Psoas muscle (tissue), 7 donors: ENCODE measurements at regions not wholly inside any gene's neighbourhood (a gene's known extent, or its start where the extent isn't known, plus 50 kb on each side); places are given as distances from the start of the nearest gene placed in this dataset.
"Not testable (repeated sequence)": the region's sequence is repeated elsewhere in the genome, so short reads cannot be mapped to it uniquely, and the experiment has no call there.

Experiments used
- ATAC-seq, 4 donors: fragments of 200-7000 bp; cut with Tn5 transposase; one replicate each; pipeline ENCODE4 v1.9.1; 2020; ENCODE audit warnings: moderate library complexity in 3 of 4, mild to moderate bottlenecking in 2 of 4
- DNase-seq, 2 donors: peaks; one replicate each; pipeline ENCODE4 v3.0.0-alpha.2; 2020
- H3K27ac ChIP-seq: fragments of 200-600 bp; one replicate; pipeline ENCODE4 v1.8.0; 2022
- H3K27me3 ChIP-seq, 3 donors: fragments of 200-600 bp in 1 of 3; one replicate each; pipeline versions ENCODE4 v1.6.1 to v1.8.0; 2013 to 2022; ENCODE audit warnings: low read length in 2 of 3, mild to moderate bottlenecking in 2 of 3, moderate library complexity in 1 of 3; ENCODE audit not compliant: insufficient read depth in 3 of 3
- H3K36me3 ChIP-seq, 2 donors: fragments of 200-600 bp in 1 of 2; one replicate each; pipeline versions ENCODE4 v1.6.1 to v1.8.0; 2013 to 2022; ENCODE audit warnings: low read depth in 1 of 2, mild to moderate bottlenecking in 1 of 2, moderate library complexity in 1 of 2; ENCODE audit not compliant: insufficient read depth in 1 of 2
- H3K4me1 ChIP-seq: fragments of 200-600 bp; one replicate; pipeline ENCODE4 v1.8.0; 2022
- H3K4me3 ChIP-seq: fragments of 200-600 bp; one replicate; pipeline ENCODE4 v1.8.0; 2022; ENCODE audit warnings: mild to moderate bottlenecking
- H3K9me3 ChIP-seq: fragments of 200-600 bp; one replicate; pipeline ENCODE4 v1.8.0; 2022
- WGBS, 3 donors: extraction: QIAGEN DNeasy Blood & Tissue Kit; methylation state at CpG; one replicate each; pipeline versions ENCODE4 v1.1.6 to v1.1.7; 2013; 5-methylcytosine and 5-hydroxymethylcytosine counted together
- intact Hi-C, 2 donors: fragments of 100-400 bp; cut with DNase I; formaldehyde crosslinking; loops; one replicate each; pipeline versions ENCODE4 v1.11.0 to v1.14.2; 2022
- TF ChIP-seq, protein P1 (sequence below): fragments of 200-600 bp; IDR thresholded peaks from one replicate; pipeline ENCODE4 v1.8.0; 2022; ENCODE audit warnings: antibody characterized with exemption
- donor health status: healthy with polysubstance abuse.
- donor health status: DM: no; HTN: no; CAD: no; lungs with moderate emphysema.
- donor health status: Bipolar disorder and iron deficiency.
- donor health status: healthy.
- donor health status: DM: yes; HTN: yes; CAD: no.
- donor health status: DM: no; HTN: no; CAD: no.
- donor health status: DM: yes; HTN: yes; CAD: no.

DNA sequence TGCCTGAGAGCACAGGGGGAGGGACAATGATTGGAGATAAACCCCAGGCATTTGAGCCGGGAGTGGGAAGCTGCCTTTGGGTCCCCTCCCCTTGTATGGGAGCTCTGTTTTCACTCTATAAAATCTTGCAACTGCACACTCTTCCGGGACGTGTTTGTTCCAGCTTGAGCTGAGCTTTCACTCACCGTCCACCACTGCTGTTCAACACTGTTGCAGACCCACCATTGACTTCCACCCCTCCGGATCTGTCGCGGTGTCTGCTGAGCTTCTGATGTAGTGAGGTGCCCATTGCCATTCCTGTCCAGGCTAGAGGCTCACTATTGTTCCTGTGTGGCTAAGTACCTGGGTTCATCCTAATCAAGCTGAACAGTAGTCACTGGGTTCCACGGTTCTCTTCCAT is 231.6 kb upstream of the CWC22 start:
- DNase-seq (no peak), ATAC-seq (no peak)
- intact Hi-C loops: no loop called here
- Histone ChIP-seq H3K27ac (no peak overlapping the region), H3K4me3 (no peak overlapping the region), H3K27me3 (no peaks in the 10 kb centered on the region), H3K4me1 (no peaks in the 10 kb centered on the region), H3K36me3 (no peaks in the 10 kb centered on the region), H3K9me3 (no peaks in the 10 kb centered on the region)
- TF ChIP-seq, protein P1, sequence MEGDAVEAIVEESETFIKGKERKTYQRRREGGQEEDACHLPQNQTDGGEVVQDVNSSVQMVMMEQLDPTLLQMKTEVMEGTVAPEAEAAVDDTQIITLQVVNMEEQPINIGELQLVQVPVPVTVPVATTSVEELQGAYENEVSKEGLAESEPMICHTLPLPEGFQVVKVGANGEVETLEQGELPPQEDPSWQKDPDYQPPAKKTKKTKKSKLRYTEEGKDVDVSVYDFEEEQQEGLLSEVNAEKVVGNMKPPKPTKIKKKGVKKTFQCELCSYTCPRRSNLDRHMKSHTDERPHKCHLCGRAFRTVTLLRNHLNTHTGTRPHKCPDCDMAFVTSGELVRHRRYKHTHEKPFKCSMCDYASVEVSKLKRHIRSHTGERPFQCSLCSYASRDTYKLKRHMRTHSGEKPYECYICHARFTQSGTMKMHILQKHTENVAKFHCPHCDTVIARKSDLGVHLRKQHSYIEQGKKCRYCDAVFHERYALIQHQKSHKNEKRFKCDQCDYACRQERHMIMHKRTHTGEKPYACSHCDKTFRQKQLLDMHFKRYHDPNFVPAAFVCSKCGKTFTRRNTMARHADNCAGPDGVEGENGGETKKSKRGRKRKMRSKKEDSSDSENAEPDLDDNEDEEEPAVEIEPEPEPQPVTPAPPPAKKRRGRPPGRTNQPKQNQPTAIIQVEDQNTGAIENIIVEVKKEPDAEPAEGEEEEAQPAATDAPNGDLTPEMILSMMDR: no peak
- 91 to 95% (median 93%) methylated on average over 8 of the region's 8 CpGs for WGBS, 3 donors

DNA sequence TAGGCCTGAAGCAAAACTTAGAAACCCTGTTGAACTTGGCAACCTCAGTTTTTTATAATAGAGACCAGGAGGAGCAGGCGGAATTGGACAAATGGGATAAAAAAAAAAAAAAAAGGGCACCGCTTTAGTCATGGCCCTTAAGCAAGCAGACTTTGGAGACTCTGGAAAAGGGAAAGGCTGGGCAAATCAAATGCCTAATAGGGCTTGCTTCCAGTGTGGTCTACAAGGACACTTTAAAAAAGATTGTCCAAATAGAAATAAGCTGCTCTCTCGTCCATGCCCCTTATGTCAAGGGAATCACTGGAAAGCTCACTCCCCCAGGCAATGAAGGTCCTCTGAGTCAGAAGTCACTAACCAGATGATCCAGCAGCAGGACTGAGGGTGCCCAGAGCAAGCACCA is 229.0 kb upstream of the CWC22 start:
- H3K4me3 ChIP-seq, DNase-seq, H3K4me1 ChIP-seq, H3K9me3 ChIP-seq, H3K36me3 ChIP-seq, H3K27me3 ChIP-seq, intact Hi-C loops, ATAC-seq, H3K27ac ChIP-seq: not testable (repeated sequence)
- WGBS, 3 donors: 60 to 69% (median 67%) methylated on average over 3 of the region's 3 CpGs

DNA sequence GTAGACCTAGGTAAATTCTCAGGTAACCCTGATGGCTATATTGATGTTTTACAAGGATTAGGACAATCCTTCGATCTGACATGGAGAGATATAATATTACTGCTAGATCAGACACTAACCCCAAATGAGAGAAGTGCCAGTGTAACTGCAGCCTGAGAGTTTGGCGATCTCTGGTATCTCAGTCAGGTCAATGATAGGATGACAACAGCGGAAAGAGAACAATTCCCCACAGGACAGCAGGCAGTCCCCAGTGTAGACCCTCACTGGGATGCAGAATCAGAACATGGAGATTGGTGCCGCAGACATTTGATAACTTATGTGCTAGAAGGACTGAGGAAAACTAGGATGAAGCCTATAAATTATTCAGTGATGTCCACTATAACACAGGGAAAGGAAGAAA is 228.4 kb upstream of the CWC22 start:
- intact Hi-C loops, H3K27me3 ChIP-seq, H3K27ac ChIP-seq, DNase-seq, H3K36me3 ChIP-seq, H3K4me3 ChIP-seq, ATAC-seq, H3K9me3 ChIP-seq, H3K4me1 ChIP-seq: not testable (repeated sequence)
- WGBS, 3 donors: 88 to 93% (median 92%) methylated on average over 4 of the region's 4 CpGs

DNA sequence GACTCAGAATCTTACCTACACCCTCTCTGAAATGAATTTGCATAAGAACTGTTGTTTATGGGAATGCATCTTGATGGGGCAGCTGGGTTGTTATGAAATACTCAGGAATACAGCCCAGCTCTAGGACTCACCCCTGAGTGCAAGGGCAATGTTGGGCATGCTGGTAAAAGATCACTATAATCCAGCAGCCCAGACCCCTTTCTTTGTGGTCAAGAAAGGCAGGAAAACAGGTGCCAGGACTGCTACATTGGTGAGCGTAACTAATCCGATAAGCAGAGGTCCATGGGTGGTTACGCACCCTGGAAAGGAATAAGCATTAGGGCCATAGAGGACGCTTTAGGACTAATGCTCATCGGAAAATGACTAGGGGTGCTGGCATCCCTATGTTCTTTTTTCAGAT is 227.9 kb upstream of the CWC22 start:
- DNase-seq, H3K27me3 ChIP-seq, H3K36me3 ChIP-seq, ATAC-seq, H3K4me3 ChIP-seq, intact Hi-C loops, H3K27ac ChIP-seq, H3K9me3 ChIP-seq, H3K4me1 ChIP-seq: not testable (repeated sequence)
- 84 to 93% (median 87%) methylated on average over 5 of the region's 5 CpGs for WGBS, 3 donors

DNA sequence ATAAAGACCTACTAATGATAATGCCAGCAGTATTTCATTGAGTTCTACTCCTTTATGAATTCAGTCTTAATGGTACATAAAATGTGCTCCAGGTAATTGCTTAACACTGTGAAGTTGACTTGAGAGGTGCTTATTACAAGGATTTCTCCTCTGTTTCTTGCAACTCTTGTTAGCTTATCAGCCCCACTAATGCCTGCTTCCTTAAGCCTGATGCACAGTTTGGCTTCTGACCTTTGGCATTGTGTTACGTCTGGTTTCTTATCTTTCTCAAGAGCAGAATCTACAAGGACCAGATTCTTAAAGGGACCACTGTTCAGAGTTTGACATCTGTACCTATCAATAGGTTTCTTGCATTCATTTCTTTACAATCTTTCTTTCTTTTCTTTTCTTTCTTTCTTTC is 223.9 kb upstream of the CWC22 start:
- H3K4me1 ChIP-seq: no peaks in the 10 kb centered on the region
- ATAC-seq (no peak), DNase-seq (no peak)
- no peaks in the 10 kb centered on the region for H3K9me3 ChIP-seq
- 15 to 32% (median 21%) methylated on average over 1 of the region's 1 CpG for WGBS, 3 donors
- H3K36me3 ChIP-seq: no peaks in the 10 kb centered on the region
- intact Hi-C loops: no loop called here
- H3K27ac ChIP-seq: no peak overlapping the region
- TF ChIP-seq, protein P1: no peak
- no peak overlapping the region for H3K4me3 ChIP-seq
- H3K27me3 ChIP-seq: no peaks in the 10 kb centered on the region

DNA sequence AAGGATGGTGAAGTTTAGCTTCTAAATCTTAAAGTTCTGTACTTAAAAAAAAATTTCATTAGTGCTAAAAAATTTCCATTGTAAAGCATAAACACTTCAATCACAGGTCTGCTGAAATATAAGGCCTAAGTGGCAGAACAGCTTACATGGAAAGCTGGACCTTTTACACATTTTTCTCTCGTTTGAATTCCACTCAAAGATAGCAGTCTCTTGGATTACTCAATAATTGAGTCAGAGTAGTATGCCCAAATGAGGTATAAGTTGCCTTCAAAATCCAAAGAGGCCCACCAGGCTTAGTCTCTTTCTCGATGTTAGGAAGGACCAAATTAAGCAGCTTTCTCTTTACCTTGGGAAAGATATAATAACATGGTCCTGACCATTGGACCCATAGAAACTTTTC is 220.4 kb upstream of the CWC22 start:
- Histone ChIP-seq H3K9me3 (no peaks in the 10 kb centered on the region), H3K36me3 (no peaks in the 10 kb centered on the region), H3K4me1 (no peaks in the 10 kb centered on the region), H3K27me3 (no peaks in the 10 kb centered on the region), H3K27ac (no peak overlapping the region), H3K4me3 (no peak overlapping the region)
- intact Hi-C loops: no loop called here
- 71 to 79% (median 74%) methylated on average over 2 of the region's 2 CpGs for WGBS, 3 donors
- no peak for DNase-seq
- TF ChIP-seq, protein P1: no peak
- ATAC-seq: no peak
